ENCODE measurements at regions not wholly inside any gene's neighbourhood (a gene's known extent, or its start where the extent isn't known, plus 50 kb on each side); places are given as distances from the start of the nearest gene placed in this dataset.
A peak's percentile ranks its signal among the peaks of the same experiment; 100 is the strongest.

DNA sequence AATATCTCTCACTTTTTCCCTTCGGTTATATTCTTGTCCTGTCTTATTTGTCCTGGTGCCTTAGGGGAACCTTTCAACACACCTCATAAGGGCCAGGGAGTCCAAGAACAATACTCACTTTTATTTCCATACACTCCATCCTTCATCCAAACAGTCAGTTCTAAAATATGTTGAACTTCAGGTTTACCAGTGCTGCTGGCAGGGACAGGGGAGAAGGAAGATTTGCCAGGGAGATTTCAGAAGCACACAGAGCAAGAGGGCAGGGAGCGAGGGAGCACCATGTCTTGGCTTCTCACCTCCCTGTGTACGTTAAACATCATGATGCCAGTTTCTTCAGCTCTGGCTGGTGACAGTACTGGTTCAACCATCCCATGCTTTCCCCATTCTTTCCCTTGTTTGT lies 631.1 kb upstream of the FAT1 start:
- no peaks in the 10 kb centered on the region for H3K9me3 ChIP-seq (ENCODE audit: control insufficient read depth, low read depth, low read length)
- no peak for DNase-seq
- no peak overlapping the region for H3K4me3 ChIP-seq (ENCODE audit: low read length)
- H3K27me3 ChIP-seq (ENCODE audit: control insufficient read depth, insufficient read depth, low read length): no peaks in the 10 kb centered on the region
- no CpG with 5 or more reads among the region's 3 CpGs for WGBS (ENCODE audit: insufficient coverage, low lambda C conversion rate)
- no peaks in the 10 kb centered on the region for H3K4me1 ChIP-seq (ENCODE audit: control insufficient read depth, insufficient read depth, low read length)
- H3K36me3 ChIP-seq (ENCODE audit: control insufficient read depth, insufficient read depth, low read length): no peaks in the 10 kb centered on the region
- no peak overlapping the region for H3K27ac ChIP-seq (ENCODE audit: low read length)

DNA sequence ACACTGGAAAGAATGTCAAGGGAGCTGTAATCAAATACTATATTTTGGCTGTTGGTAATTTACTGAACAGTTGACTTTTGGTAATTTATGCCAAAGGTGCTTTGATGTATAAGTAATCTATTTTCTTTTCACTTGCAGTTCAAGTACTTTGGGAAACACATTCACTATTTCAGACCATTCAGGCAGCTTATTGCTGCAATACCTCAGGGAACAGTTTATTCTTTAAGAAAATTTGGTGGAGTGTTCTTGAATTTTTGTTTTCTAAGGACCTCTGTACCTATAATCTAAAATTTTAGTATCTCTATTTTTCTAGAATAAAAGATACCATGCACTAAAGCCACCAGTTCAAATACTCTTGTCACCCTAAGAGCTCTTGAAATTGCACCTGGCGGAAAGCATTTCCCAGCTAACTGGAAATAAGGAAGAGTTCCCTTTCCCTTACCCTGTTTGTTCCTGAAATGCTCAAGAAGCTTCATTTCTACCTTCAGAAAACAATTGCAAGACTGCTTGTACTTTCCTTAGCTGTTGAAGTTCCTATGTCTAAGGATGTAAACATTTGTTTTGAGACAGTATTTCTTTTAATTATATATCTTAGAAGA lies 633.5 kb upstream of the FAT1 start:
- no CpG with 5 or more reads among the region's 1 CpG for WGBS (ENCODE audit: insufficient coverage, low lambda C conversion rate)
- Histone ChIP-seq H3K27ac (ENCODE audit: low read length) (no peak overlapping the region), H3K9me3 (ENCODE audit: control insufficient read depth, low read depth, low read length) (no peaks in the 10 kb centered on the region), H3K4me3 (ENCODE audit: low read length) (no peak overlapping the region), H3K4me1 (ENCODE audit: control insufficient read depth, insufficient read depth, low read length) (no peaks in the 10 kb centered on the region), H3K27me3 (ENCODE audit: control insufficient read depth, insufficient read depth, low read length) (no peaks in the 10 kb centered on the region), H3K36me3 (ENCODE audit: control insufficient read depth, insufficient read depth, low read length) (no peaks in the 10 kb centered on the region)
- no peak for DNase-seq

DNA sequence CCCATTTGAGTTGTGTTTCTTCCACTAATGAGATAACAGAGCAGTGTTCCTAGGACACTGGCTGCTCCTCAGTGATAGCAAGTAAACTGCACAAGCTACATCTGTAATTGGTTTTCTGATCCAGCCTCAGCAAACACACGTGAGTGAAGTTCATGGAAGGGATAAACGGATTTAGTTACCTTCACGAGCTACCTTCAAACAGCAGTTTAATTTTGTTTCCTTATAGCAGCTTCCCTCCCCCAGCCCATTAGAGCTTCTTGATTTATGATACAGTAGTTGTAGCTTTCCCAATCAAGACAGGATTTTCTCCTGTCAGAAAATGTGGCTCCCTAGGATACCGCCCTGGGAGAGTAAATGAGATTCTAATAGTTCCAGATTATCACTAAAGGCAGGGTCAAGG lies 634.2 kb upstream of the FAT1 start:
- no peak overlapping the region for H3K27ac ChIP-seq (ENCODE audit: low read length)
- no peaks in the 10 kb centered on the region for H3K4me1 ChIP-seq (ENCODE audit: control insufficient read depth, insufficient read depth, low read length)
- no peaks in the 10 kb centered on the region for H3K27me3 ChIP-seq (ENCODE audit: control insufficient read depth, insufficient read depth, low read length)
- no peaks in the 10 kb centered on the region for H3K36me3 ChIP-seq (ENCODE audit: control insufficient read depth, insufficient read depth, low read length)
- H3K9me3 ChIP-seq (ENCODE audit: control insufficient read depth, low read depth, low read length): peaks cover under 1% of the 10 kb centered on the region
- WGBS (ENCODE audit: insufficient coverage, low lambda C conversion rate): no CpG with 5 or more reads among the region's 4 CpGs
- DNase-seq: no peak
- H3K4me3 ChIP-seq (ENCODE audit: low read length): no peak overlapping the region

DNA sequence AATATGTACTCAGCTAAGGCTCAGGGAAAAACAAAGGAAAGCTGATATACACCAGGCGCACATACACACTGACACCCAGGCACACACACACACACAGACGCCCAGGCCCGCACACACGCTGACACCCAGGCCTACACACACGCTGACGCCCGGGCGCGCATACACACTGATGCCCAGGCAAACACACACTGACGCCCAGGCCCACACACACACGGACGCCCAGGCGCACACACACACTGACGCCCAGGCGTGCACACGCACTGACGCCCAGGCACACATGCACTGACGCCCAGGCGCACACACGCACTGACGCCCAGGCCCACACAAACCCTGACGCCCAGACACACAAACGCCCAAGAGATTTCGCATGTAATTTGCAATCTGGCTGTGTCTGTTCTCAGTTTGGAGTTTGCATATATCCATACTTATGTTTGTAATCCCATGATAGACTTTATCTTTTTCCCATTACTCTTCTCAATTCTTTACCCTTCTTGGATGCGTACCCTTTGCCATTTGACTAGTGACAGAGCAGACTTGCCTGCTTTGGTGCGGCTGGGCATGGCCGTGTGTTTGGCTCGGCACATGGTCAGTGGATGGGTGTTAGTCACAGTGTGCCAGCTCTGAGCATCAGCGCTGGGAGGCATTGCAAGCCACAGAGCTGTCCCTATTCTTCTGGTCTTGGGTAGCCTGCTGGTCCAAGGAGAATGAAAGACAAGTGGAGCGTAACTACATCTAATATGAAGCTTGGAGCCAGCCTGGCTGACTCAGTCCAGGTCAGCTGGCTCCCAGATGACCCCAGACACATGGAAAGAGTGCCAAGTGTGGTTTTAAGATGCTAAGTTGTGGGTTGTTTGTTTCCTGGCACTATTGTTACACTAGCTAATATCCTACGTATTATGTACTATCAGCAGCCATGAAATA lies 632.4 kb upstream of the ZFP42 start:
- peaks cover 4% of the 10 kb centered on the region for H3K9me3 ChIP-seq (ENCODE audit: control insufficient read depth, low read depth, low read length)
- no CpG with 5 or more reads among the region's 31 CpGs for WGBS (ENCODE audit: insufficient coverage, low lambda C conversion rate)
- no peak overlapping the region for H3K27ac ChIP-seq (ENCODE audit: low read length)
- DNase-seq: no peak
- no peak overlapping the region for H3K4me3 ChIP-seq (ENCODE audit: low read length)
- no peaks in the 10 kb centered on the region for H3K36me3 ChIP-seq (ENCODE audit: control insufficient read depth, insufficient read depth, low read length)
- no peaks in the 10 kb centered on the region for H3K4me1 ChIP-seq (ENCODE audit: control insufficient read depth, insufficient read depth, low read length)
- H3K27me3 ChIP-seq (ENCODE audit: control insufficient read depth, insufficient read depth, low read length): no peaks in the 10 kb centered on the region

DNA sequence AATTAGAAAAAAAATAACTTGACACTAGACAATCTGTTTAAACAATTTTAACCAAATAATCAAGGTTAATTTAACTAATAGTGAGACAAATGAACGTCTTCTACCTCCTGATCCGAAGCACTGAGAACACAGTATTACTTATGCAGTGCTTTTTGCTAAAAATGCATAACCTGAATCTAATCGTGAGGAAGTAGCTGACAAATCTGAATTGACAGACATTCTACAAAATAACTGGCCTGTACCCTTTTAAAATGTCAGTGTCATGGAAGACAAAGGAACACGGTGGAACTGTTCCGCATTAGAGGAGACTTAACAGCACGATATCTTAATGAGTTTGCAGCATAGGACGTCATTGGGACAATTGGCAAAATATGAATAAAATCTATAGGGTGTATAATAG lies 631.2 kb upstream of the ZFP42 start:
- WGBS (ENCODE audit: insufficient coverage, low lambda C conversion rate): 100% methylated on average over 4 of the region's 7 CpGs

DNA sequence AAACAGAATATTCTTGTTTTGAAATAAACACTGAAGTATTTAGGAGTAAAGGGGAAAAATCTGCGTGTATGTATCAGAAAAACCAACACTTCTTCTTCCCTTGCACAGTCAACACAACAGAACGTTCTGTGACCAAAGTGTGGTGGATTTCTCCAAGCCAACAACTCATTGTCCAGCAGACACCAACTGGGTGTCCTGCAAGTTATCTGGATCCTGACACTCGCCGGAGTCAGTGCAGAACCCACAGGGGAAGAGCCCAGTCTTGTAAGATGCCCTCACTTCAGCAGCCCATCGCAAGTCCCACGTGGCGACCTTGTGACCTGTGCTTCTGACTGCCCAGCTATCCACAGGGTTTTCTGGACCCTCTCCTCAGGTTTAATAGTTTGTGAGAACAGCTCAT lies 630.7 kb upstream of the ZFP42 start:
- no peak overlapping the region for H3K27ac ChIP-seq (ENCODE audit: low read length)
- peaks cover 4% of the 10 kb centered on the region for H3K9me3 ChIP-seq (ENCODE audit: control insufficient read depth, low read depth, low read length)
- no peak for DNase-seq
- no peaks in the 10 kb centered on the region for H3K36me3 ChIP-seq (ENCODE audit: control insufficient read depth, insufficient read depth, low read length)
- no peak overlapping the region for H3K4me3 ChIP-seq (ENCODE audit: low read length)
- no peaks in the 10 kb centered on the region for H3K27me3 ChIP-seq (ENCODE audit: control insufficient read depth, insufficient read depth, low read length)
- H3K4me1 ChIP-seq (ENCODE audit: control insufficient read depth, insufficient read depth, low read length): no peaks in the 10 kb centered on the region
- no CpG with 5 or more reads among the region's 7 CpGs for WGBS (ENCODE audit: insufficient coverage, low lambda C conversion rate)

More for the DNA sequence above, 631.2 kb upstream of the ZFP42 start:
- Histone ChIP-seq H3K36me3 (ENCODE audit: control insufficient read depth, insufficient read depth, low read length) (no peaks in the 10 kb centered on the region), H3K27ac (ENCODE audit: low read length) (no peak overlapping the region), H3K9me3 (ENCODE audit: control insufficient read depth, low read depth, low read length) (peaks cover 4% of the 10 kb centered on the region), H3K4me3 (ENCODE audit: low read length) (no peak overlapping the region), H3K4me1 (ENCODE audit: control insufficient read depth, insufficient read depth, low read length) (no peaks in the 10 kb centered on the region), H3K27me3 (ENCODE audit: control insufficient read depth, insufficient read depth, low read length) (no peaks in the 10 kb centered on the region)
- no peak for DNase-seq

DNA sequence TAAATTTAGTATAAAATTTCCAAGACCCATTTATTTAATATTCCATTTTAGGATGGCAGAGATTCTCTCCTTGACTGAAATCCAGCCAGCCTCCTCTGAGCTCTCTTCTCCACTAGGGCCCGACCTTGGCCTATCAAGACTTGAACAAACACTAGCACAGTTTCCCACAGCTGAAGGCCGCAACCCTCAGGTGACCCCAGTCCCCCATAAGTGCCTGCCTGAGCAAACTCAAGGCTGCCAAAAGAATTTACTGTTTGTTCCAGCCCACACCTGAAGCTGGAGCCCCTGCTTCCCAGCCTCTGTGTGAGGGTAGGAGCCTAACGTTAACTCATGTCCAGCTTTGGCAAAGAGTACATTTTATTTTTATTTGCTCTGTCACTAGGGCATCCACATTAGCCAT lies 629.0 kb upstream of the ZFP42 start:
- H3K27ac ChIP-seq (ENCODE audit: low read length): no peak overlapping the region
- WGBS (ENCODE audit: insufficient coverage, low lambda C conversion rate): no CpG with 5 or more reads among the region's 3 CpGs

DNA sequence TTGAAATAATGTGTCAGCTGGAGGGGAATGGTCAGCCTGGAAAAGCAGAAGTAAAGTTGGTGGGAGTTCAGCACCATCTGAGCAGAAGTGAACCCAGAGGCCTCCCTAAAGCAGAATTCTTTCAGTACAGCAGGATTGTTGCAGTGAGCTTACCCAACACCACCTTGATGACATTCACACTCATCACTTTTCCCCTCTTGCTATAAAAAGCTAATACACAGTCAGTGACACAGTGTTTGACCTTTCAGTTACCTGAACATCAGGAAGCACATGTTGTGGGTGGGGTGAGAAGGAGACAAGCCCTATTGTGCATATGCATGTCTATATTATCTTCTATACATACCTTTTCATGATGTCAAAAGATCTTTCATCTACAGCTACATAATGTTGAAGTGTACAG lies 624.7 kb upstream of the ZFP42 start:
- peaks cover 4% of the 10 kb centered on the region for H3K4me1 ChIP-seq (ENCODE audit: control insufficient read depth, insufficient read depth, low read length)
- H3K36me3 ChIP-seq (ENCODE audit: control insufficient read depth, insufficient read depth, low read length): no peaks in the 10 kb centered on the region
- no peak overlapping the region for H3K4me3 ChIP-seq (ENCODE audit: low read length)
- no peaks in the 10 kb centered on the region for H3K9me3 ChIP-seq (ENCODE audit: control insufficient read depth, low read depth, low read length)
- H3K27ac ChIP-seq (ENCODE audit: low read length): no peak overlapping the region
- peak in 1 of 2 donors; percentile 6 for DNase-seq
- no peaks in the 10 kb centered on the region for H3K27me3 ChIP-seq (ENCODE audit: control insufficient read depth, insufficient read depth, low read length)

More for the DNA sequence above, 629.0 kb upstream of the ZFP42 start:
- H3K4me3 ChIP-seq (ENCODE audit: low read length): no peak overlapping the region
- H3K27me3 ChIP-seq (ENCODE audit: control insufficient read depth, insufficient read depth, low read length): no peaks in the 10 kb centered on the region
- no peak for DNase-seq
- H3K36me3 ChIP-seq (ENCODE audit: control insufficient read depth, insufficient read depth, low read length): no peaks in the 10 kb centered on the region
- peaks cover 4% of the 10 kb centered on the region for H3K9me3 ChIP-seq (ENCODE audit: control insufficient read depth, low read depth, low read length)
- no peaks in the 10 kb centered on the region for H3K4me1 ChIP-seq (ENCODE audit: control insufficient read depth, insufficient read depth, low read length)

DNA sequence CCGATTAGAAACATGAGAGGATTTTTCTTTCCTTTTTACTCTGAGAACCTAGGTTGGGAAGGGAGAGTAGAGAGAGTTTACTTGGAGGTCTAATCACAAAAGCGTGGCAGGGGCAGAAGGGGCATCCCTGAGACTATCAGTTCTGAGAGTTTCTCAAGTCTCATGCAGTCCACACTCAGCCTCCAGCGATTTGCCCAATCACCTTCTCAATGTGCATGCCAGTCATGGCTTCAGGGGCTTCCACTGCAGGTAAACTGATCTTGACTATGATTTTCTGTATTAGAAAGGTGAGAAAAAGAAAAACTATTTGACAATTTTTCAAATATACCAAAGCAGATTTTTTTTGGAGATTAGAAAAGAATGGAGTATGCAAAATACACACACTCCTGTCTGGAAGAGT lies 617.1 kb upstream of the ZFP42 start:
- Histone ChIP-seq H3K4me3 (ENCODE audit: low read length) (no peak overlapping the region), H3K27me3 (ENCODE audit: control insufficient read depth, insufficient read depth, low read length) (no peaks in the 10 kb centered on the region), H3K27ac (ENCODE audit: low read length) (no peak overlapping the region), H3K9me3 (ENCODE audit: control insufficient read depth, low read depth, low read length) (no peaks in the 10 kb centered on the region), H3K4me1 (ENCODE audit: control insufficient read depth, insufficient read depth, low read length) (peaks cover 4% of the 10 kb centered on the region), H3K36me3 (ENCODE audit: control insufficient read depth, insufficient read depth, low read length) (no peaks in the 10 kb centered on the region)
- whole genome bisulfite sequencing (ENCODE audit: insufficient coverage, low lambda C conversion rate): no CpG with 5 or more reads among the region's 3 CpGs
- DNase-seq: no peak

DNA sequence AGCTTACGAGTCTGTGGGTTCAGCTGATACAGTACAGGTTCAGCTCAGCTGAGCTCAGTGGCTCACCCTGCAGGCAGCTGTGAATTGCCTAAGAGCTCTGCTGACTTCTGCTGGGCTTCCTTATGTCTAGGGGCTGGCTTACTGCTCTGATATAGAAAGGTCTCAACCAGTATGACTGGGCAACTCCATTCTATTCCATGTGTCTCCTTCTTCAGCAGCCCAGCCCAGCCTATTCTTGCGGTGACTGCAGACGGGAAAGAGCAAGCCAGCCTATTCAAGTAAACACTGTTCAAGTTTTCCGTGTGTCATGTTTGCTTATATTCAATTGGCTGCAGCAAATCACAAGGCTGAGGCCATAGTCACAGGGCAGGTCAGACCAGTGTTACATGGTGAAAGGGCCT lies 615.4 kb upstream of the ZFP42 start:
- no CpG with 5 or more reads among the region's 4 CpGs for WGBS (ENCODE audit: insufficient coverage, low lambda C conversion rate)
- H3K27me3 ChIP-seq (ENCODE audit: control insufficient read depth, insufficient read depth, low read length): no peaks in the 10 kb centered on the region
- H3K4me1 ChIP-seq (ENCODE audit: control insufficient read depth, insufficient read depth, low read length): no peaks in the 10 kb centered on the region
- no peaks in the 10 kb centered on the region for H3K36me3 ChIP-seq (ENCODE audit: control insufficient read depth, insufficient read depth, low read length)
- DNase-seq: peak in 1 of 2 donors; percentile 2
- H3K27ac ChIP-seq (ENCODE audit: low read length): no peak overlapping the region
- H3K4me3 ChIP-seq (ENCODE audit: low read length): no peak overlapping the region
- H3K9me3 ChIP-seq (ENCODE audit: control insufficient read depth, low read depth, low read length): no peaks in the 10 kb centered on the region

DNA sequence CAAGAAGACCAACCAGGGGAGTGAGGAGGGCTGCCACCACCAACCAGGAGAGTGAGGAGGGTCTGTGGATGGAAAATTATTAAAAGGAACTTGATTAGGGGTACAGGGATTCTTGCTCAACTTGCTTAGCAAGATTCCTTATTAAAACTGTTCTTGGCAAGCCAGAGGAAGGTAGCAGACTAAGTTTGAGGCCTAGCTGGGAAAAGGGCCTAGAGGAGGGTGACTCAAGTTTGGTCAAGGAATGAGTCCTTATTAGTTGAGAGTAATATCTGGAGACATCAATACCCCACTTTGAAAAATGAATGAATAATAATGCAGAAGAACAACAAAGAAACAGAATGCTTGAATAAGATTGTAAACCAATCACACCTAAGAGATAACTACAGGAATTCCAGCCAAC lies 612.4 kb upstream of the ZFP42 start:
- DNase-seq: no peak
- no peaks in the 10 kb centered on the region for H3K36me3 ChIP-seq (ENCODE audit: control insufficient read depth, insufficient read depth, low read length)
- no peak overlapping the region for H3K4me3 ChIP-seq (ENCODE audit: low read length)
- H3K27me3 ChIP-seq (ENCODE audit: control insufficient read depth, insufficient read depth, low read length): no peaks in the 10 kb centered on the region
- no peaks in the 10 kb centered on the region for H3K9me3 ChIP-seq (ENCODE audit: control insufficient read depth, low read depth, low read length)
- no peaks in the 10 kb centered on the region for H3K4me1 ChIP-seq (ENCODE audit: control insufficient read depth, insufficient read depth, low read length)
- no peak overlapping the region for H3K27ac ChIP-seq (ENCODE audit: low read length)
